ENCODE measurements at regions not wholly inside any gene's neighbourhood (a gene's known extent, or its start where the extent isn't known, plus 50 kb on each side); places are given as distances from the start of the nearest gene placed in this dataset.

DNA sequence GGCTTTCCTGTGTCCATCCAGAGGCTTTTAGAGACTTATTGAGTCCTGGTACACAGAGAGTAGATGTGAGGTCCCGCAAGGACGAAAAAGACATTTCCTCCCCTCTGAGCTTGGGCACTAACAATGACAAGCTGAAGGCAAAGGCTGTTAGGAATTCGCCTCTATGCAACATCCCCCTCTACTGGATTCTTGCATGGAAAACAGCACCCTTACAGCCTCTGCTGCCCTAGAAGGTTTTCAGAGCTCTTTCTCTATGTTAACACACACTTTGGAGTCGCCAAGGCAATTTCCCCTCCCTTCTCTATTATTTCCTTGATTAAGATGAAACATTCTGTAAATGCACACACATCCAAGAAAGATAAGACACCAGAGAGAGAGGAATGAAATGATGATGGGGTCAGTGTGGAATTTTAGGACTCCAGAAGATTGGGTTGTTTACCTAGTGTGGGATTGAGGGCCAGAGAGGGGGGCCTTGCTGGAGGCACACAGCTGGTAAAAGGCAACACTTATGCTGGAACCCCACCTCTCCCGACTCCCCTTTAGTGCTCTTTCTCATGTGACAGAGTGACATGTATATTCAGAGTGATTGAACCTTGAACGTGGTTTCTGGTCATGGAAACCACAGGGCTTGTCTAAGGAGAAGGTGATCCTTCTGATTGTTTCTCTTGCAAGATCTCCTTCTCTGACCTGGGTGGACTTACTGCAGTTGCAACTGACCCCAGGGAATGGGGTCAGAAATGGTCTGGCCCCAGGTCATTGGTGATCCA lies 300.7 kb downstream of the CLIC5 start:
- peak; percentile 96 for TF ChIP-seq RAD21 (conservative IDR thresholded peaks at IDR 0.05)
- TF ChIP-seq EZH2 (IDR thresholded peaks at IDR 0.05; ENCODE audit: borderline replicate concordance, insufficient read depth, low read length, poor library complexity, severe bottlenecking), result no peak
- TF ChIP-seq SMC3 (conservative IDR thresholded peaks at IDR 0.05; ENCODE audit: poor library complexity), result peak; percentile 95
- TF ChIP-seq, protein P1, sequence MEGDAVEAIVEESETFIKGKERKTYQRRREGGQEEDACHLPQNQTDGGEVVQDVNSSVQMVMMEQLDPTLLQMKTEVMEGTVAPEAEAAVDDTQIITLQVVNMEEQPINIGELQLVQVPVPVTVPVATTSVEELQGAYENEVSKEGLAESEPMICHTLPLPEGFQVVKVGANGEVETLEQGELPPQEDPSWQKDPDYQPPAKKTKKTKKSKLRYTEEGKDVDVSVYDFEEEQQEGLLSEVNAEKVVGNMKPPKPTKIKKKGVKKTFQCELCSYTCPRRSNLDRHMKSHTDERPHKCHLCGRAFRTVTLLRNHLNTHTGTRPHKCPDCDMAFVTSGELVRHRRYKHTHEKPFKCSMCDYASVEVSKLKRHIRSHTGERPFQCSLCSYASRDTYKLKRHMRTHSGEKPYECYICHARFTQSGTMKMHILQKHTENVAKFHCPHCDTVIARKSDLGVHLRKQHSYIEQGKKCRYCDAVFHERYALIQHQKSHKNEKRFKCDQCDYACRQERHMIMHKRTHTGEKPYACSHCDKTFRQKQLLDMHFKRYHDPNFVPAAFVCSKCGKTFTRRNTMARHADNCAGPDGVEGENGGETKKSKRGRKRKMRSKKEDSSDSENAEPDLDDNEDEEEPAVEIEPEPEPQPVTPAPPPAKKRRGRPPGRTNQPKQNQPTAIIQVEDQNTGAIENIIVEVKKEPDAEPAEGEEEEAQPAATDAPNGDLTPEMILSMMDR (IDR thresholded peaks at IDR 0.05; ENCODE audit: poor library complexity, severe bottlenecking), result peak; percentile 93
- no peak overlapping the region for H3K4me2 ChIP-seq (ENCODE audit: low read length)
- no peaks in the 10 kb centered on the region for H3K27me3 ChIP-seq (ENCODE audit: insufficient read depth, low read depth, low read length)
- no peaks in the 10 kb centered on the region for H3K9me2 ChIP-seq (ENCODE audit: insufficient read depth, low read length)
- no peaks in the 10 kb centered on the region for H3F3A ChIP-seq (ENCODE audit: insufficient read depth, low read length, poor library complexity, severe bottlenecking)
- H3K9ac ChIP-seq (ENCODE audit: low read length), result no peak overlapping the region
- no peak overlapping the region for H3K4me3 ChIP-seq (ENCODE audit: low read length)
- no peak overlapping the region for H3K27ac ChIP-seq (ENCODE audit: low read length)
- H3K79me2 ChIP-seq (replicated peaks; ENCODE audit: insufficient read depth, low read length), result no peaks in the 10 kb centered on the region
- H3K9me3 ChIP-seq (ENCODE audit: low read length), result no peaks in the 10 kb centered on the region
- H3K36me3 ChIP-seq (ENCODE audit: insufficient read depth, low read length), result no peaks in the 10 kb centered on the region
- no peaks in the 10 kb centered on the region for H4K20me1 ChIP-seq (ENCODE audit: insufficient read depth)
- no peak overlapping the region for H2AFZ ChIP-seq (ENCODE audit: low read depth, low read length)

DNA sequence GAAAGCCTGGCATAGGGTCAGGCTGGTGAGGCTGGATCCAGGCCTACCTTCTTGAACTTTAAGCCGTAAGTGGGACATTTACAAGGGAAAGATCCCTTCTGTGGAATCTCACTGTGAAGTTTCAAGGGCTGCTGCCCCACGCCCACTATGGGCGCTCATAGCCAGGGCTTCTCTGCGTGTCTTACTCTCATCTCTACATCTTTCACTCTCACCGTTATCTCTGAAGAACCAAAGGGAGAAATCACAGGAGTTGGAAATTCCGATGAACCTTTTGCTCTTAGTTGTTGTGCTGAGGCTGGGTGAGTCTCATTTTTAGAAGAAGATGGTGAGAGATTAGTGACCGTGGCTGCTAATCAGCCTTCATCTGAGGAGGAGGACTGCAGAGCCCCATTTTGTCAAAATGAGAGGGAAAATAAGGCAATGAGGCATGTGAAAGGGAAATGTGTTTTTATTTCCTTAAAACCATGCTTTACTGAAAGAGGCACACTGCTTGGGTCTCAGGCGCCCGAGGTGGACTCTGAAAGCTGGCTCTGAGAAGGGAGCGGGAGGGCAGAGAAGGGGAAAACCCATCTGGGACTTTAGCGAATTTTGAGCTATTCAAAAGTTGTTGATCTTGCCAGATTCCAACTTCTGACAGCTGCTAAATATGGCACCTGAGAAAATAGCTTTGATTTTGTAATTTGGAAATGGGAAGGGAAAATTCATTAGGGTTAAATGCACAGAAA lies 301.5 kb downstream of the CLIC5 start:
- H2AFZ ChIP-seq (ENCODE audit: low read depth, low read length), result no peak overlapping the region
- no peak overlapping the region for H3K27ac ChIP-seq (ENCODE audit: low read length)
- H3K9me2 ChIP-seq (ENCODE audit: insufficient read depth, low read length), result no peaks in the 10 kb centered on the region
- no peaks in the 10 kb centered on the region for H3K9me3 ChIP-seq (ENCODE audit: low read length)
- H3K36me3 ChIP-seq (ENCODE audit: insufficient read depth, low read length), result no peaks in the 10 kb centered on the region
- TF ChIP-seq EZH2 (IDR thresholded peaks at IDR 0.05; ENCODE audit: borderline replicate concordance, insufficient read depth, low read length, poor library complexity, severe bottlenecking) (no peak), MXI1 (conservative IDR thresholded peaks at IDR 0.05; ENCODE audit: poor library complexity, severe bottlenecking) (no peak), POLR2AphosphoS5 (IDR thresholded peaks at IDR 0.05) (no peak), SMC3 (conservative IDR thresholded peaks at IDR 0.05; ENCODE audit: poor library complexity) (no peak)
- TF ChIP-seq, protein P2, sequence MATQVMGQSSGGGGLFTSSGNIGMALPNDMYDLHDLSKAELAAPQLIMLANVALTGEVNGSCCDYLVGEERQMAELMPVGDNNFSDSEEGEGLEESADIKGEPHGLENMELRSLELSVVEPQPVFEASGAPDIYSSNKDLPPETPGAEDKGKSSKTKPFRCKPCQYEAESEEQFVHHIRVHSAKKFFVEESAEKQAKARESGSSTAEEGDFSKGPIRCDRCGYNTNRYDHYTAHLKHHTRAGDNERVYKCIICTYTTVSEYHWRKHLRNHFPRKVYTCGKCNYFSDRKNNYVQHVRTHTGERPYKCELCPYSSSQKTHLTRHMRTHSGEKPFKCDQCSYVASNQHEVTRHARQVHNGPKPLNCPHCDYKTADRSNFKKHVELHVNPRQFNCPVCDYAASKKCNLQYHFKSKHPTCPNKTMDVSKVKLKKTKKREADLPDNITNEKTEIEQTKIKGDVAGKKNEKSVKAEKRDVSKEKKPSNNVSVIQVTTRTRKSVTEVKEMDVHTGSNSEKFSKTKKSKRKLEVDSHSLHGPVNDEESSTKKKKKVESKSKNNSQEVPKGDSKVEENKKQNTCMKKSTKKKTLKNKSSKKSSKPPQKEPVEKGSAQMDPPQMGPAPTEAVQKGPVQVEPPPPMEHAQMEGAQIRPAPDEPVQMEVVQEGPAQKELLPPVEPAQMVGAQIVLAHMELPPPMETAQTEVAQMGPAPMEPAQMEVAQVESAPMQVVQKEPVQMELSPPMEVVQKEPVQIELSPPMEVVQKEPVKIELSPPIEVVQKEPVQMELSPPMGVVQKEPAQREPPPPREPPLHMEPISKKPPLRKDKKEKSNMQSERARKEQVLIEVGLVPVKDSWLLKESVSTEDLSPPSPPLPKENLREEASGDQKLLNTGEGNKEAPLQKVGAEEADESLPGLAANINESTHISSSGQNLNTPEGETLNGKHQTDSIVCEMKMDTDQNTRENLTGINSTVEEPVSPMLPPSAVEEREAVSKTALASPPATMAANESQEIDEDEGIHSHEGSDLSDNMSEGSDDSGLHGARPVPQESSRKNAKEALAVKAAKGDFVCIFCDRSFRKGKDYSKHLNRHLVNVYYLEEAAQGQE (IDR thresholded peaks at IDR 0.05; ENCODE audit: borderline replicate concordance), result no peak
- H4K20me1 ChIP-seq (ENCODE audit: insufficient read depth), result no peaks in the 10 kb centered on the region
- no peaks in the 10 kb centered on the region for H3F3A ChIP-seq (ENCODE audit: insufficient read depth, low read length, poor library complexity, severe bottlenecking)
- no peaks in the 10 kb centered on the region for H3K27me3 ChIP-seq (ENCODE audit: insufficient read depth, low read depth, low read length)
- H3K79me2 ChIP-seq (replicated peaks; ENCODE audit: insufficient read depth, low read length), result no peaks in the 10 kb centered on the region
- no peak overlapping the region for H3K4me3 ChIP-seq (ENCODE audit: low read length)
- no peak overlapping the region for H3K9ac ChIP-seq (ENCODE audit: low read length)
- H3K4me2 ChIP-seq (ENCODE audit: low read length), result no peak overlapping the region
